MM.1S (cell line): ENCODE measurements at regions not wholly inside any gene's neighbourhood (a gene's known extent, or its start where the extent isn't known, plus 50 kb on each side); places are given as distances from the start of the nearest gene placed in this dataset.

Source experiments
- EZH2 ChIP-seq: fragments of 300-600 bp; sonication (generic); optimal IDR thresholded peaks from 2 replicates; pipeline ENCODE3; 2017; ENCODE audit warnings: low read depth, mild to moderate bottlenecking, antibody characterized with exemption, low read length, mixed read lengths
- TF ChIP-seq, protein P1 (sequence below): fragments of 300-600 bp; sonication (generic); IDR thresholded peaks from 2 replicates; pipeline ENCODE4 v1.5.1; 2016; ENCODE audit warnings: antibody characterized with exemption, low read length, mixed read lengths

DNA sequence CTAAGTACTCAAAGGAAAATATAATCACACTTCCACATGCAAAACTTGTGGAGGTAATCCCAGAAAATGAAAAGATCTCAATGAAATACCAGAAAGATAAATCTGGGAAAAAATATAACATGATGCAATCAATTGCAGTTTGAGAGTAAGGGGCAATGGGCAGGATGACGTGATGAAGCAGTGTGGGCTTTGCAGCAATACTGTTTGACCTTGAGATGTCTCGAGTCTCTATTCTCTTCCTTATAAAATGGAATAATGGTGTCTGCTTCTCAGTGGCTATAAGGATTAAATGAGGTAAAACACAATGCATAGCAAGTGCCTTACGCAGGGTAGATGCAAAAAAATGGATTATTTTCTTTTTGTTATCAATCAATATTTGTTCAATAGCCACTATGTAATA lies 447.5 kb downstream of the BUD13 start:
- TF ChIP-seq, protein P1, sequence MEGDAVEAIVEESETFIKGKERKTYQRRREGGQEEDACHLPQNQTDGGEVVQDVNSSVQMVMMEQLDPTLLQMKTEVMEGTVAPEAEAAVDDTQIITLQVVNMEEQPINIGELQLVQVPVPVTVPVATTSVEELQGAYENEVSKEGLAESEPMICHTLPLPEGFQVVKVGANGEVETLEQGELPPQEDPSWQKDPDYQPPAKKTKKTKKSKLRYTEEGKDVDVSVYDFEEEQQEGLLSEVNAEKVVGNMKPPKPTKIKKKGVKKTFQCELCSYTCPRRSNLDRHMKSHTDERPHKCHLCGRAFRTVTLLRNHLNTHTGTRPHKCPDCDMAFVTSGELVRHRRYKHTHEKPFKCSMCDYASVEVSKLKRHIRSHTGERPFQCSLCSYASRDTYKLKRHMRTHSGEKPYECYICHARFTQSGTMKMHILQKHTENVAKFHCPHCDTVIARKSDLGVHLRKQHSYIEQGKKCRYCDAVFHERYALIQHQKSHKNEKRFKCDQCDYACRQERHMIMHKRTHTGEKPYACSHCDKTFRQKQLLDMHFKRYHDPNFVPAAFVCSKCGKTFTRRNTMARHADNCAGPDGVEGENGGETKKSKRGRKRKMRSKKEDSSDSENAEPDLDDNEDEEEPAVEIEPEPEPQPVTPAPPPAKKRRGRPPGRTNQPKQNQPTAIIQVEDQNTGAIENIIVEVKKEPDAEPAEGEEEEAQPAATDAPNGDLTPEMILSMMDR = no peak
- no peak for TF ChIP-seq EZH2
